ENCODE measurements at regions not wholly inside any gene's neighbourhood (a gene's known extent, or its start where the extent isn't known, plus 50 kb on each side); places are given as distances from the start of the nearest gene placed in this dataset.

DNA sequence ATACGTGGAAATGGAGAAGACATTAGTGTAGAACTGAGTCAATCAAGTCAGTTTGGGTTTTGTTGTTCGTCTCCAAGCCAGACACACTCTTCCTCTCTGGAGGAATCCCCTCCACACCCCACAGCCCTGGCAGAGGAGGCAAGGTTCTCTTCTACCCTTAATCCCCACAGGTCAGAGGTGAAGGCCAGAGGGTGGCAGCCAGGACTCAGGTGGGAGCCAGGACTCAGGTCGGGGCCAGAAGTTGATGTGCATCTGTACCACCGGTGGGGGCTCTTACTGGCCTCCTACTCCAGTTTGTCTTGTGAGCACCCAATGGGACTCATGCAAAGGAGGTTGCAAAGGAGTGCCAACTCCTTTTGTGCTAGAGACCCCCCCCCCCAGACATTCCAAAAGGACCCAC, 126.4 kb downstream of the TBXT start:
- ChIA-PET CTCF (interaction anchor here (1.0 kb wide), 1 partner anchor 9 kb away, joined by 3 read pairs; no protein-coding TSS in a partner anchor), POLR2A (no interaction called here)
- H3K36me3 ChIP-seq (ENCODE audit: control insufficient read depth in 2 of 2, insufficient read depth in 1 of 2, low read length in 2 of 2): no peaks in the 10 kb centered on the region
- TF ChIP-seq, protein P1, sequence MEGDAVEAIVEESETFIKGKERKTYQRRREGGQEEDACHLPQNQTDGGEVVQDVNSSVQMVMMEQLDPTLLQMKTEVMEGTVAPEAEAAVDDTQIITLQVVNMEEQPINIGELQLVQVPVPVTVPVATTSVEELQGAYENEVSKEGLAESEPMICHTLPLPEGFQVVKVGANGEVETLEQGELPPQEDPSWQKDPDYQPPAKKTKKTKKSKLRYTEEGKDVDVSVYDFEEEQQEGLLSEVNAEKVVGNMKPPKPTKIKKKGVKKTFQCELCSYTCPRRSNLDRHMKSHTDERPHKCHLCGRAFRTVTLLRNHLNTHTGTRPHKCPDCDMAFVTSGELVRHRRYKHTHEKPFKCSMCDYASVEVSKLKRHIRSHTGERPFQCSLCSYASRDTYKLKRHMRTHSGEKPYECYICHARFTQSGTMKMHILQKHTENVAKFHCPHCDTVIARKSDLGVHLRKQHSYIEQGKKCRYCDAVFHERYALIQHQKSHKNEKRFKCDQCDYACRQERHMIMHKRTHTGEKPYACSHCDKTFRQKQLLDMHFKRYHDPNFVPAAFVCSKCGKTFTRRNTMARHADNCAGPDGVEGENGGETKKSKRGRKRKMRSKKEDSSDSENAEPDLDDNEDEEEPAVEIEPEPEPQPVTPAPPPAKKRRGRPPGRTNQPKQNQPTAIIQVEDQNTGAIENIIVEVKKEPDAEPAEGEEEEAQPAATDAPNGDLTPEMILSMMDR (tag by site-specific recombination; IDR thresholded peaks at IDR 0.05): no peak
- no peak for TF ChIP-seq HOXA7 (CRISPR knock-in tag; IDR thresholded peaks at IDR 0.05; ENCODE audit: borderline replicate concordance)
- no peaks in the 10 kb centered on the region for H3K4me1 ChIP-seq (ENCODE audit: control insufficient read depth, insufficient read depth, low read length)
- H3K27ac ChIP-seq (ENCODE audit: extremely low read depth, low read depth, low read length): no peak overlapping the region
- no peaks in the 10 kb centered on the region for H3K9me3 ChIP-seq (ENCODE audit: control insufficient read depth, insufficient read depth, low read depth, low read length)
- H3K4me3 ChIP-seq (ENCODE audit: low read depth, low read length): no peak overlapping the region

DNA sequence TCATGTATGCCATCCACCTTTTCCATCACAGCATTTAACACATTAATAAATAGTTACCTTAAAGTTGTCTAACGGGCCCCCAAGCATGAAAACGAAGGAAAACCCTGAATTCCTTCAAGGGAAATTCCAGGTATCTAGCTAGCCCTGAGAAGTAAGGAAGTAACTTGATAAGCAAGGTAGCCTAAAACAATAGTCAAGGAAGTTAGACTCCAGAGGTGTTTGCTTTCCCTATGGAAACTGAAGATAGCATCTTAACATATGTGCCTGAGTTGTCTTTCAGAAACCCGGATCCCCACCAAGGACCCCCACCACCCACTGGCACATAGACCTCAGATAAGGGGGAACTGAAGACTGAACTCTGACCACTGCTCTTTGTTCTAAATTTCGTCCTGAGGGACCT, 127.4 kb downstream of the TBXT start:
- POLR2A ChIA-PET: interaction anchor here (0.5 kb wide), 1 partner anchor 18 kb away, joined by 3 read pairs; no protein-coding TSS in a partner anchor
- CTCF ChIA-PET: interaction anchor here (0.6 kb wide), 1 partner anchor 58 kb away, joined by 3 read pairs; no protein-coding TSS in a partner anchor
- no peak for TF ChIP-seq MEIS1 (CRISPR knock-in tag; IDR thresholded peaks at IDR 0.05; ENCODE audit: borderline replicate concordance)
- no peak for TF ChIP-seq ZNF426 (tag by site-specific recombination; IDR thresholded peaks at IDR 0.05)
- TF ChIP-seq, protein P2, sequence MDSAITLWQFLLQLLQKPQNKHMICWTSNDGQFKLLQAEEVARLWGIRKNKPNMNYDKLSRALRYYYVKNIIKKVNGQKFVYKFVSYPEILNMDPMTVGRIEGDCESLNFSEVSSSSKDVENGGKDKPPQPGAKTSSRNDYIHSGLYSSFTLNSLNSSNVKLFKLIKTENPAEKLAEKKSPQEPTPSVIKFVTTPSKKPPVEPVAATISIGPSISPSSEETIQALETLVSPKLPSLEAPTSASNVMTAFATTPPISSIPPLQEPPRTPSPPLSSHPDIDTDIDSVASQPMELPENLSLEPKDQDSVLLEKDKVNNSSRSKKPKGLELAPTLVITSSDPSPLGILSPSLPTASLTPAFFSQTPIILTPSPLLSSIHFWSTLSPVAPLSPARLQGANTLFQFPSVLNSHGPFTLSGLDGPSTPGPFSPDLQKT (IDR thresholded peaks at IDR 0.05; ENCODE audit: borderline replicate concordance, low read depth, low read length): no peak
- TF ChIP-seq GLI2 (tag by site-specific recombination; IDR thresholded peaks at IDR 0.05; ENCODE audit: borderline replicate concordance, low read depth): no peak
- no peak for TF ChIP-seq ZNF324 (tag by site-specific recombination; IDR thresholded peaks at IDR 0.05)

DNA sequence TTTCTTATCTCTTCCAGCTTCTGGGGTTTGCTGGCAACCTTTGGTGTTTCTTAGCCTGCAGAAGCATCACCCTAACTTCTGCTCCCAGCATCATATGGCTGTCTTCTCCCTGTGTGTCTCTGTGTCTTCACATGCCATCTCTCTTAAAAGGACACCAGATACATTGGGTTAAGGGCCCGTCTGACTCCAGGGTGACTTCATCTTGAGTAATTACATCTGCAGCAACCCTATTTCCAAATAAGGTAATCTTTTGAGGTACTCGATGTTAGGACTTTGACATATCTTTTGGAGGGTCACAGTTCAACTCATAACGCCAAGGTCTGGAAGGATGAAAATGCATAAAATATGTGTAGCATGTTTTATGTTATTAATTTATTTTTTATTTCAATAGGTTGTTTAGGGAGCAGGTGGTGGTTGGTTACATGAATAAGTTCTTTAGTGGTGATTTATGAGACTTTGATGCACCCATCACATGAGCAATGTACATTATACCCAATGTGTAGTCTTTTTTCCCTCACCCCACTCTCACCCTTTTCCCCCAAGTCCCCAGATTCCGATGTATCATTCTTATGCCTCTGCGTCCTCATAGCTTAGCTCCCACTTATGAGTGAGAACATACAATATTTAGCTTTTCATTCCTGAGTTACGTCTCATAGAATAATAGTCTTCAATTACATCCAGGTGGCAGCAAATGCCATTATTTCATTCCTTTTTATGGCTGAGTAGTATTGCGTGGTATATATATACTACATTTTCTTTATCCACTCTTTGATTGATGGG, 131.1 kb downstream of the TBXT start:
- Histone ChIP-seq H3K9me3 (ENCODE audit: control insufficient read depth, insufficient read depth, low read depth, low read length) (no peaks in the 10 kb centered on the region), H3K27ac (ENCODE audit: extremely low read depth, low read depth, low read length) (no peak overlapping the region), H3K4me3 (ENCODE audit: low read depth, low read length) (no peak overlapping the region), H3K4me1 (ENCODE audit: control insufficient read depth, insufficient read depth, low read length) (no peaks in the 10 kb centered on the region), H3K36me3 (ENCODE audit: control insufficient read depth in 2 of 2, insufficient read depth in 1 of 2, low read length in 2 of 2) (no peaks in the 10 kb centered on the region)
- CTCF ChIA-PET: interaction anchor here (0.6 kb wide), 1 partner anchor 25 kb away, joined by 3 read pairs; no protein-coding TSS in a partner anchor
- POLR2A ChIA-PET: no interaction called here
- no peak for TF ChIP-seq ZNF311 (tag by site-specific recombination; IDR thresholded peaks at IDR 0.05; ENCODE audit: borderline replicate concordance)
- TF ChIP-seq ZNF600 (tag by site-specific recombination; IDR thresholded peaks at IDR 0.05): no peak
- no peak for TF ChIP-seq ZNF610 (tag by site-specific recombination; IDR thresholded peaks at IDR 0.05; ENCODE audit: borderline replicate concordance)
- TF ChIP-seq ZNF37A (tag by site-specific recombination; IDR thresholded peaks at IDR 0.05): no peak

More for the DNA sequence above, 127.4 kb downstream of the TBXT start:
- Histone ChIP-seq H3K4me1 (ENCODE audit: control insufficient read depth, insufficient read depth, low read length) (no peaks in the 10 kb centered on the region), H3K9me3 (ENCODE audit: control insufficient read depth, insufficient read depth, low read depth, low read length) (no peaks in the 10 kb centered on the region), H3K36me3 (ENCODE audit: control insufficient read depth in 2 of 2, insufficient read depth in 1 of 2, low read length in 2 of 2) (no peaks in the 10 kb centered on the region), H3K27ac (ENCODE audit: extremely low read depth, low read depth, low read length) (no peak overlapping the region), H3K4me3 (ENCODE audit: low read depth, low read length) (no peak overlapping the region)

DNA sequence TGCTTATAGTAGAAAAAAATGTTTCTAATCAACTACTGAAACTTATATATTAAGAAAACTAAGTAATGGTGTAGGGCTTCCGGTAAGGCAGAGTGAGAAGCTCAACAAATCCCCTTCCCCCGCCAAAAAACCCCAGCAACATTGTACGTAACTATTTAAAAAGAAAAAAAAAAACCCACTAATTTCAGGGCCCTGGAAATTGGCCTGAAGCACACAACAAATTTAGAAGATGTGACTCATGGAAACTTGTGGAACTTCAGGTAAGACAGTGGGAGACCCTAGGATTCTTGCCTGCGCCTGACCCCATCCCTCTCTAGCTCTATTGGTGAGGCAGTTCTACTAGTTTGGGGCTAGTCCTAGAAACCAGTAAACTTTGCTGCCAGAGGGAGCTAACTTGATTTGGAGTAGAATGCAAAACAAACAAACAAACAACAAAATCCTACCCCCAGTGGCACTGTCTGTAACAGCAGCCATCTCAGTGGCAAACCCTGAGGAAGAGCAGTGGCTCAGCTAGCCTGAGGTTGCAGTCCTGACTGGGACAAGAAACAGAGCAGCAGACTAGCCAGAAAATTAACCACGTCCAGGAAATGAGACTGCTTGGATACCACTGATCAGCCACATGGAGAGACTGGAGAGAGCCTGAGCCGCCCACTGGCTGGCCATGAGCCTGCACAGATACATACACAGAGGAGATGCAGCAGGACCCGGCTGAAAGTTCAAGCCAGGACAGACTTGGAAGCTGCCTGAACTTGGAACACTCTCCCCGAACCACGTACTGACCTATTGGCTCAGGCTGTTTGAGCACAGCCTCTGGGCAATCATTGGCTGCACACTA, 135.1 kb downstream of the TBXT start:
- Histone ChIP-seq H3K27ac (ENCODE audit: extremely low read depth, low read depth, low read length) (no peak overlapping the region), H3K9me3 (ENCODE audit: control insufficient read depth, insufficient read depth, low read depth, low read length) (no peaks in the 10 kb centered on the region), H3K4me3 (ENCODE audit: low read depth, low read length) (no peak overlapping the region), H3K36me3 (ENCODE audit: control insufficient read depth in 2 of 2, insufficient read depth in 1 of 2, low read length in 2 of 2) (no peaks in the 10 kb centered on the region), H3K4me1 (ENCODE audit: control insufficient read depth, insufficient read depth, low read length) (no peaks in the 10 kb centered on the region)
- ChIA-PET POLR2A (interaction anchor here (0.6 kb wide), 1 partner anchor 990 kb away, joined by 3 read pairs; no protein-coding TSS in a partner anchor), CTCF (interaction anchor here (0.6 to 3.1 kb wide), 9 partner anchors 9 to 1126 kb away, joined by 3 to 13 read pairs (median 4); no protein-coding TSS in a partner anchor)
- TF ChIP-seq SCRT2 (tag by site-specific recombination; IDR thresholded peaks at IDR 0.05) (peak; percentile 48), ZBTB17 (tag by site-specific recombination; IDR thresholded peaks at IDR 0.05) (peak; percentile 73; the same call in 1 of the 2 replicates), ZNF350 (tag by site-specific recombination; IDR thresholded peaks at IDR 0.05) (no peak), ZNF585B (tag by site-specific recombination; IDR thresholded peaks at IDR 0.05) (no peak), BCL11A (tag by site-specific recombination; IDR thresholded peaks at IDR 0.05; ENCODE audit: low read depth) (no peak)
- TF ChIP-seq, protein P1 (tag by site-specific recombination; IDR thresholded peaks at IDR 0.05): peak; percentile 42; the same call in 1 of the 2 replicates

Data from HEK293 (cell line).